Osteocyte (in vitro differentiated cells): ENCODE measurements at regions not wholly inside any gene's neighbourhood (a gene's known extent, or its start where the extent isn't known, plus 50 kb on each side); places are given as distances from the start of the nearest gene placed in this dataset.

Experiments used
- DNase-seq: peaks from one replicate; pipeline ENCODE4 v3.0.0; 2021; ENCODE audit warnings: mixed read lengths; ENCODE audit not compliant: unreplicated experiment; ENCODE audit errors: extremely low spot score
- H3K27ac Mint-ChIP-seq: one replicate; pipeline ENCODE4 v1.8.0; 2021; ENCODE audit warnings: mild to moderate bottlenecking, mixed read lengths; ENCODE audit not compliant: unreplicated experiment
- H3K27me3 Mint-ChIP-seq: one replicate; pipeline ENCODE4 v1.8.0; 2021; ENCODE audit warnings: mixed read lengths; ENCODE audit not compliant: unreplicated experiment
- H3K36me3 Mint-ChIP-seq: one replicate; pipeline ENCODE4 v1.8.0; 2021; ENCODE audit warnings: mixed read lengths; ENCODE audit not compliant: unreplicated experiment
- H3K4me1 Mint-ChIP-seq: one replicate; pipeline ENCODE4 v1.8.0; 2021; ENCODE audit warnings: mixed read lengths; ENCODE audit not compliant: unreplicated experiment
- H3K4me3 Mint-ChIP-seq: one replicate; pipeline ENCODE4 v1.8.0; 2021; ENCODE audit warnings: mild to moderate bottlenecking, moderate library complexity, mixed read lengths; ENCODE audit not compliant: unreplicated experiment
- H3K9me3 Mint-ChIP-seq: one replicate; pipeline ENCODE4 v1.8.0; 2021; ENCODE audit warnings: mixed read lengths; ENCODE audit not compliant: unreplicated experiment
- CTCF ChIP-seq: fragments of 200-600 bp; sonication (generic); IDR thresholded peaks from 2 replicates; pipeline ENCODE4 v1.5.0; 2021; ENCODE audit warnings: antibody characterized with exemption, mild to moderate bottlenecking, moderate library complexity

- TF ChIP-seq CTCF: no peak
- Mint-ChIP-seq H3K36me3 (no peaks in the 10 kb centered on the region), H3K4me3 (no peak overlapping the region), H3K27ac (no peak overlapping the region), H3K27me3 (peaks cover 3% of the 10 kb centered on the region), H3K9me3 (no peaks in the 10 kb centered on the region), H3K4me1 (peaks cover 2% of the 10 kb centered on the region)
- DNase-seq: peak; percentile 73
Measured at GRCh38 chr7:73973091-73973490, 54.9 kb upstream of the ELN start.

GRCh38 chr7:73974101-73974947 is 53.6 kb upstream of the ELN start:
- Mint-ChIP-seq H3K4me3 (no peak overlapping the region), H3K36me3 (no peaks in the 10 kb centered on the region), H3K4me1 (peaks cover 2% of the 10 kb centered on the region), H3K27me3 (peaks cover 3% of the 10 kb centered on the region), H3K9me3 (no peaks in the 10 kb centered on the region), H3K27ac (no peak overlapping the region)
- no peak for DNase-seq
- TF ChIP-seq CTCF: no peak

- no peak for TF ChIP-seq CTCF
- Mint-ChIP-seq H3K36me3 (no peaks in the 10 kb centered on the region), H3K4me1 (peaks cover 2% of the 10 kb centered on the region), H3K9me3 (no peaks in the 10 kb centered on the region), H3K27ac (no peak overlapping the region), H3K27me3 (peaks cover 6% of the 10 kb centered on the region), H3K4me3 (no peak overlapping the region)
- DNase-seq: no peak
Measured at GRCh38 chr7:73974948-73975926, 52.7 kb upstream of the ELN start.

GRCh38 chr7:73976761-73977618 is 51.0 kb upstream of the ELN start:
- Mint-ChIP-seq H3K27ac (no peak overlapping the region), H3K27me3 (peaks cover 12% of the 10 kb centered on the region), H3K4me1 (no peaks in the 10 kb centered on the region), H3K4me3 (no peak overlapping the region), H3K9me3 (no peaks in the 10 kb centered on the region), H3K36me3 (no peaks in the 10 kb centered on the region)
- no peak for DNase-seq
- no peak for TF ChIP-seq CTCF
